Hepatic stellate cell (primary cell): ENCODE measurements at regions not wholly inside any gene's neighbourhood (a gene's known extent, or its start where the extent isn't known, plus 50 kb on each side); places are given as distances from the start of the nearest gene placed in this dataset.
"Not testable (repeated sequence)": the region's sequence is repeated elsewhere in the genome, so short reads cannot be mapped to it uniquely, and the experiment has no call there.

Experiments used
- DNase-seq: peaks from one replicate; pipeline ENCODE4 v3.0.0; 2011; ENCODE audit warnings: low spot score

GRCh38 chr9:115668521-115668920, 485.1 kb upstream of the PAPPA start:
- peak; percentile 29 for DNase-seq

DNA sequence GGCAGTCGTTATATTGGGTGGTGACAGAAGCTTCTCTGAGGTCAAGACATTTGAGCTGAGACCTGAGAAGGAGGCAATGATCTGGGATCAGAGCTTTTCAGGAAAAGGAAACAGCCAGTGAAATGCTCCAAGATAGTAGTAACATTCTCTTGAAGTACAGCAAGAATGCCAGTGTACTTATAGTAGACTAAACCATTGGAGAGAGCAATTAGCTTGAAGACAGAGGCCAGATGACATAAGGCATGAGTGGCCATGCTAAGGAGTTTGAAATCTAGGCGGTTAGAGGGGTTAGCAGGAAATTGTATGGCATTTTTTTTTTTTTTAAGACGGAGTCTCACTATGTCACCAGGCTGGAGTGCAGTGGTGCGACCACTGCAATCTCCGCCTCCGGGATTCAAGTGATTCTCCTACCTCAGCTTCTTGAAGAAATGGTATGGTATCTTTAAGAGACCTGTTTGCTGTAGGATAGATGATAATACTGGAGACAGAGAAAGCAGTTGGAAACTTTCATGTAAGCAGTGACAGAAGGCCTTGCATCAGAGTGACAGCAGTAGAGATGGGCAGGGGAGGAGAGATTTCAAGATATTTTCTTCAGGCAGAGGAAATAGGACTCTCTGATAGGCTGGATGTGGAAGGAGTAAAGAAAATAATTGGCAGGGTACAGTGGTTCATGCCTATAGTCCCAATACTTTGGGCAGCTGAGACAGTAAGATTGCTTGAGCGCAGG, 482.2 kb upstream of the PAPPA start:
- no peak for DNase-seq

DNA sequence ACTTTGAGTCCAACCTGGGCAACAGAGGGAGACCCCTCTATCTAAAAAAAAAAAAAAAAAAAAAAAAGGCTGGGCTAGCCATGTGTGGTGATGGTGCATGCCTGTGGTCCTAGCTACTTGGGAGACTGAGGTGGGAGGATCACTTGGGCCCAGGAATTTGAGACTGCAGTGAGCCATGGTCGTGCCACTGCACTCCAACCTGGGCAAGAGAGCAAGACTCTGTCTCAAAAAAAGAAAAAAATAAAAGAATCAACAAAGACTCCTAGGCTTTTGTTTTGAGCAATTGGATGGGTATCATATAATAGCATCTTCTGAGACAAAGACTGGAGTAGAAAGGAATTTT, 481.7 kb upstream of the PAPPA start:
- no peak for DNase-seq

GRCh38 chr9:115672477-115673316, 480.9 kb upstream of the PAPPA start:
- DNase-seq, result peak; percentile 50

GRCh38 chr9:115673599-115673998, 480.0 kb upstream of the PAPPA start:
- no peak for DNase-seq

DNA sequence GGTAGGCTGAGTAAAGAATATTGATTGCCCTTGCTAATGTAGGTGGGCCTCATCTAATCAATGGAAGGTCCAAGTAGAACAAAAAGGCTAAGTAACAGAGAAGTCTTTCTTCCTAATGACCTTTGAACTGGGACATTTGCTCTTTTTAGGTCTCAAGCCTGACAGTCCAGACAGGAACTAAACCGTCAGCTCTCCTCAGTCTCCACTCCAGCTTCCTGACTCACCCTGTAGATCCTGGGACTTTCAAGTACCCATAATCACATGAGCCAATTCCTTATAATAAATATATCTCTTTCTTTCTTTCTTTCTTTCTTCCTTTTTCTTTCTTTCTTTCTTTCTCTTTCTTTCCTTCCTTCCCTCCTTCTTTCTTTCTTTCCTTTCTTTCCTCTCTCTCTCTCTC, 479.5 kb upstream of the PAPPA start:
- DNase-seq, result no peak

DNA sequence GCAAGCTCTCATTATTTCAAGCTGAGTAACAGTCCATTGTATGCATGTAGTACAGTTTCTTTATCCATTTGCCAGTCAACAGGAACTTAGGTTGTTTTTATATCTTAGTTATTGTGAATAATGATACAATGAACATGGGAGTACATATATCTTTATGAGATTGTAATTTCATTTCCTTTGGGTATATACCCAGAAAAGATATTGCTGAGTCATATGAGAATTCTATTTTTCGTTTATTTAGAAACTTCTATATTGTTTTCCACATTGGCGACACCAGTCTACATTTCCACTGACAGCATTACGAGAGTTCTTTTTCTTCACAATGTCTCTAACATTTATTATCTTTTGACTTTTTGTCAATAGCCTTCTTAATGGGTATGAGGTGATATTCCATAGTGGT, 477.8 kb upstream of the PAPPA start:
- DNase-seq, result no peak

GRCh38 chr9:115680231-115680630, 473.4 kb upstream of the PAPPA start:
- DNase-seq, result no peak

- no peak for DNase-seq
Measured at GRCh38 chr9:115681585-115681984, 472.0 kb upstream of the PAPPA start.

DNA sequence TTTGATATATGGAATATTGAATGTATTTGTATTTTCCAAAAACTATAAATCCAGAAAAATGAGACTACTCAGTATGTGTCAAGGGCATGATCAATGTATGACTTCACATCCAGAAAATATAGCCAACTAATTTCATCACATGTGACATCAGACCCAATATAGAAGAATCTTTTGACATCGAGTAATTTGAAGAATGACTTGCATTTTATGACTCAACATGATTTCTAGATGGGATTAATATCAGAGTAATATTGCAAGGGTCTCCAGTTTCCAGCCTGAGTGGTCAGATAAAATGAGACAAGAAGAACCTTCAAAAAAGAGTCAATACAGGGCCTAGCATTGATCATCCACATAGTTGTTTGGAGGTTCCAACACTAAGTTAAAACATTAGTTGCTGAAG, 467.5 kb upstream of the PAPPA start:
- no peak for DNase-seq

DNA sequence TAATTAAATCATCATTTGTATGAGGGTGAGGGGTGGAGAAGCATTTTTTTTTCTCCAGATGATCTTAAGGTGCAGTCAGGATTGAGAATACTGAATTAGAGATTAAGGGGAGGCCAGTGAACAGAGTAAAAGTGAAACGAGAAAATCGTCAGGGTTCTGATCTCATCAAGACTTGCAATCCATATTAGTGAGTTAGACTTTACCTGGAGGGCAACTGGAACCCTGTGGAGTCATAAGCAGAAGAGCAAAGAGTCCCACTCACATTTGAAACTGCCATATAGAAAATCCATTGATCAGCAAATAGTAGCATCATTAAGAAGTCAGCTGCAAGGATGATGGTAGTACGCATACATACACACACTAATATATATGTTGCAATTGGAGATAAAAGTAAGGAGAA, 466.2 kb upstream of the PAPPA start:
- no peak for DNase-seq

DNA sequence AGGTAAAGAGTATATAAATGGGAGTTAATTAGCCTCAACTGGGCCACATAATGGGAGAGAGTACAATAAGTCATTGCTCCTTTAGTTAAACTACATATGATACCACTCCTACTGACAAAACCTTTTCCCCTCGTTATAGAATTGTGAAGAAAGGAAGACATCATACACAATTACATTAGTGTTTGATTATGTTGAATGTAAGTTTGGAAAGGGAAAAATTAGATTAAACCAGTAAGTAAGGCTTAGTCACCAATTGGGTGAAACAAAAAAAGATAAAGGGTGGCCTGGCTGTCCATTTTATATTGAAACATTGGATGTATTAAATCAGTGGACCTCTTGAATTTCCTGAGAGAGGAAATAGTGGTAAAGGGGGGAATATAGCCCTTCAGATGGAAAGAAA, 464.3 kb upstream of the PAPPA start:
- no peak for DNase-seq

- DNase-seq, result peak; percentile 36
Measured at GRCh38 chr9:115690786-115691496, 462.6 kb upstream of the PAPPA start.

GRCh38 chr9:115691693-115692092, 461.9 kb upstream of the PAPPA start:
- no peak for DNase-seq

DNA sequence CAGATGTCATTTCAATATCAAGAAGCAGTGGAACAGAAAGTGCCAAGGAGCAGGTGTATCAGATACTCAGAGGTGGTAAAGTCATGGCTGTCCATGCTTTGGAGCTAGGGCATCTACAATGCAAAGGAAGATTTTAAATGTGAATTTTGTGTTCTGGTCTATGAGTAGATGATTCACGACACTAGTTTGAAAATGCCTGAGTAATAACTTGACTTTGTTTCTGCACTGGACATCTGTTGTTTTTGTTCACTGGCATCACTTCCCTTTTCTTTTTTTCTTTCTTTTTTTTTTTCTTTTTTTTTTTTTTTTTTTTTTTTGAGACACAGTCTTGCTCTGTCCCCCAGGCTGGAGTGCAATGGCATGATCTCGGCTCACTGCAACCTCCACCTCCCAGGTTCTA, 460.7 kb upstream of the PAPPA start:
- DNase-seq, result not testable (repeated sequence)

DNA sequence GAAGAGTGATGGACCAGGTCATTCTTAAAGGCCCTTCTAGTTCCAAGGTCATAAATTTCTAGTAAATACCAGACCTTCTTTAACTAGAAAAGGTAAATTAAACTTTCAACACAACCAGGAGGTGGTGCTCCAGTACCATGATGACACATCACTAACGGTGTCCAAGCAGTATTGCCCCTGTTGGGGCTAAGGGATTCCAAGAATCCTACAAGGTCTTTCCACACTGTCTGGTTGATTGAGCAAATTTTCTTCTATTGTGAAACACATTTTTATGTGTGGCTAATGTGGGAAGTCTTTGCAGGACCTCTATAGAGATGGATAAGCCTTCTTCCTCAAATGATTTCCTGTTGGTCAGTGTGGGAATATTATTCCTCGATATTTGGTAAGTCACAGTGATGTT, 459.6 kb upstream of the PAPPA start:
- peak; percentile 26 for DNase-seq

DNA sequence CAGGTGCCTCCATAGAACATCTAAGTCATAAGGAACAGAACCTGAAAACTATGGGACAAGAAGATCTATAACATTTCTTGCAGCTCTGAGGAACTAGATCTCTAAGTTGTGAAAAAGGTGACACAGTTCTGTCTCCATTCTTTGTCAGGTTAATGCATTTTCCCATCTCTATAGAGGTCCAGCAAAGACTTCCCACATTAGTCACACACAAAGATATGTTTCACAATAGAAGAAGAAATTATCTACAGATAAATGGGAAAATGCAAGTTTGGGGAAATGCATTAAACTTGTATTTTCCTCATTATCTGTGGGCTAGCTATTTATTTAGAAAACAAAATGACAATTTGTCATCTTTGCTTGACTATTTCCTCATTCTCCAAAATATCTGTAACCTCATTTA, 458.6 kb upstream of the PAPPA start:
- DNase-seq, result no peak

DNA sequence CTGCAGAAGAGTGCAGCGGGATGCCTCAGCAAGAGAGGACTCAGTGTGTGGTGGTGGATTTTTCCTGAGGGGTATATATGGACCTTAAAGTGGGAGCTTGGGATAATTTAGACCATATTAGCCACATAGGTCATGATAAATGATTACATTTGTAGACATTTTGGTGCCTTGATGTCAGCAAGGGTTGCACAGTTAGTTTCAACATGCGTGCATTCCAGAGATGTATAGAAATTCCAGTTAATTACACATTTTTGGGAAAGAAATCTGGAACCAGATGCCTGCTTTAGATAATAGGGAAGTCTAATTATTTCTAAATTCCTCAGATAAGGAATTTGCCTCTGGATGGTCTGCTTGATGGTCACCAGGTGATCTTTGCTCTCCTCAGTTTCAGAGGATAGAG, 440.6 kb upstream of the PAPPA start:
- DNase-seq, result no peak

GRCh38 chr9:115715666-115716065, 437.9 kb upstream of the PAPPA start:
- no peak for DNase-seq

DNA sequence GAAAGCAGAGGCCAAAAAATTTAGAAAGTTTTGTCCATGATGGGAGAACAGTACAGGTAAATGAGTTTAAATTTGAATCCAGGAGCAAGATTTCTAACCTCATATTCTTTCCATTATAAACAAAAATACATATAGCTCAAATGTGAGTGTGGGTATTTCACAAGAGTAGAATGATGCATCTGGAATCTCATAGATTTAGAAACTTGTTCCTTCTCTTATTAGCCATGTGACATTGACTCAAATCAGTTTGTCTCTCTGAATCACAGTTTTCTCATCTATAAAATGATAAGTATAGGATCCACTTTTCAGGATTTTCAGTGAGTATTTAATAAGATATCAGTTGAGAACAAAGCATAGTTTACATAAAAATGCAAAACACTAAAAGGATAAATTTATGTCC, 436.3 kb upstream of the PAPPA start:
- DNase-seq, result no peak

DNA sequence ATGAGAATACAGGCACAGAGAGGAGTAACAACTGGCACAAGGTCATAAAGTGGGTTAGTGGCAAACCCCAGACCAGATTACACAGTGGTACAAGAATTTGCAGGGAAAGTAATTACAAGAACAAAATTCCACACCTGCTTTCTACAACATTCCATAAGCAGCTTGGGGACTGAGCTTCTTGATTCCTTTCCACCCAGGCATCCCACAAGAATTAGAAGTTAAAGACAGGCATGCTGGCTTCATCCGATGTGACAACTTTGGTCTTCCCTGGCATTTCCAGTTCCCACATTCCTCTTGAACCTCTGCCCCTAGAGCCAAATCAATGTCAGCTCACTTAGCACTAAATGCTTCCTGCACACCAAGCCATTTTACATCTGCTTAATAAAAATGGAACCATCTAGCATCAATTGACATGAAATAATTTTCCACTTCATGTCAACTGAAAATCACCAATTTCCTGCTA, 435.8 kb upstream of the PAPPA start:
- peak; percentile 24 for DNase-seq

GRCh38 chr9:115730396-115730795, 423.2 kb upstream of the PAPPA start:
- DNase-seq, result no peak

- DNase-seq, result no peak
Measured at GRCh38 chr9:115730845-115731244, 422.7 kb upstream of the PAPPA start.
